ENCODE measurements at regions not wholly inside any gene's neighbourhood (a gene's known extent, or its start where the extent isn't known, plus 50 kb on each side); places are given as distances from the start of the nearest gene placed in this dataset.

DNA sequence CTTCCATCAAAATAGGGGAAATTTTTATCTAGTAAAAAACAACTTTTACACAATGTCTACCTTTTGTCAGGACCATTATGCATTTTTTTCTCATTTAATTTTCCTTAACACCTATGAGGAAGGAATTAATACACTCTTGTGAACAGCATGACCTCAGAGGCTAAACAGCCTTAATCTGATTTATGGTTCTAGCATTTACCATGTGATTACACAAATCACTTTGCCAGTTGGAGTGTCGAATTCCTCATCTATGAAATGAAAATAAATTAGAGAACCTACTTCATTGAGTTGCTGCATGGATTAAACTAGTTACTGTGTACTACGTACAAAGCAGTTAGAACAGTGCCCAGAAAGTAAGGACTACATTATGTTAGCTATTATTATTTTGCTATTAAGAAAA is 187.7 kb upstream of the MPDZ start:
- Mint-ChIP-seq H3K9me3 (ENCODE audit: unreplicated experiment) (peaks cover 3% of the 10 kb centered on the region), H3K36me3 (ENCODE audit: unreplicated experiment) (no peaks in the 10 kb centered on the region), H3K4me3 (ENCODE audit: unreplicated experiment) (no peak overlapping the region), H3K27ac (ENCODE audit: unreplicated experiment) (no peak overlapping the region), H3K4me1 (ENCODE audit: low read depth, unreplicated experiment) (peaks cover 1% of the 10 kb centered on the region), H3K27me3 (ENCODE audit: unreplicated experiment) (no peaks in the 10 kb centered on the region)
- DNase-seq: no peak
- TF ChIP-seq, protein P1, sequence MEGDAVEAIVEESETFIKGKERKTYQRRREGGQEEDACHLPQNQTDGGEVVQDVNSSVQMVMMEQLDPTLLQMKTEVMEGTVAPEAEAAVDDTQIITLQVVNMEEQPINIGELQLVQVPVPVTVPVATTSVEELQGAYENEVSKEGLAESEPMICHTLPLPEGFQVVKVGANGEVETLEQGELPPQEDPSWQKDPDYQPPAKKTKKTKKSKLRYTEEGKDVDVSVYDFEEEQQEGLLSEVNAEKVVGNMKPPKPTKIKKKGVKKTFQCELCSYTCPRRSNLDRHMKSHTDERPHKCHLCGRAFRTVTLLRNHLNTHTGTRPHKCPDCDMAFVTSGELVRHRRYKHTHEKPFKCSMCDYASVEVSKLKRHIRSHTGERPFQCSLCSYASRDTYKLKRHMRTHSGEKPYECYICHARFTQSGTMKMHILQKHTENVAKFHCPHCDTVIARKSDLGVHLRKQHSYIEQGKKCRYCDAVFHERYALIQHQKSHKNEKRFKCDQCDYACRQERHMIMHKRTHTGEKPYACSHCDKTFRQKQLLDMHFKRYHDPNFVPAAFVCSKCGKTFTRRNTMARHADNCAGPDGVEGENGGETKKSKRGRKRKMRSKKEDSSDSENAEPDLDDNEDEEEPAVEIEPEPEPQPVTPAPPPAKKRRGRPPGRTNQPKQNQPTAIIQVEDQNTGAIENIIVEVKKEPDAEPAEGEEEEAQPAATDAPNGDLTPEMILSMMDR (IDR thresholded peaks at IDR 0.05; ENCODE audit: partially characterized antibody, unreplicated experiment): no peak

DNA sequence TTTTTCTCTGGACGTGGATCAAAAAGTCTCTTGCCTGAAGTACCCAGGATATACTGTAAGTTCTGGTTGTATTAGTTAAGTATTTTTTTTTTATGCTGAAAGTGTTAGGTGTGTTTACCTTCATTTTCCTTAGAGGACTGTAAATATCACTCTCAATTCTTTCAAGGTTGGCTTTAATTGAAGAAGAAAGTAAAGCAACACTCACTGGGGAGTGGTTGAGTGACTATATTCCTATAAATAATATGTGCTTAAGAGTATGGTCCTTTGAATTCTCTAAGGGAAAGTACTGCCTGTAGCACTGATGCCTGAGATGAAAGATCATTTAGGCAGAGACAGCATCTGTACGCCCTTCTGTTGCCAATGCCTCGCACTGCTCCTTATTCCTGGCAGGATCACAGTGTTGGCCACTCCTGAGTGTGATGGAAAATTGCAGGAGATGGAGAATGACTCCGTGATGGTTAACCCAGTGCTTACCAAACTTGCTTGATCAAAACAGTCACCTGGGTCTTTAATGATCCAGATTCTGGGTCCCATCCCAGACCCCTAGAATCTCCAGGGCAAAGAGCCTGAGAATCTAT is 182.0 kb upstream of the MPDZ start:
- no peaks in the 10 kb centered on the region for H3K36me3 Mint-ChIP-seq (ENCODE audit: unreplicated experiment)
- peaks cover 3% of the 10 kb centered on the region for H3K9me3 Mint-ChIP-seq (ENCODE audit: unreplicated experiment)
- no peaks in the 10 kb centered on the region for H3K27me3 Mint-ChIP-seq (ENCODE audit: unreplicated experiment)
- TF ChIP-seq, protein P1 (IDR thresholded peaks at IDR 0.05; ENCODE audit: partially characterized antibody, unreplicated experiment): no peak
- H3K4me1 Mint-ChIP-seq (ENCODE audit: low read depth, unreplicated experiment): peaks cover 6% of the 10 kb centered on the region
- no peak for DNase-seq
- no peak overlapping the region for H3K27ac Mint-ChIP-seq (ENCODE audit: unreplicated experiment)
- peak overlapping the region; percentile 7 for H3K4me3 Mint-ChIP-seq (ENCODE audit: unreplicated experiment)

DNA sequence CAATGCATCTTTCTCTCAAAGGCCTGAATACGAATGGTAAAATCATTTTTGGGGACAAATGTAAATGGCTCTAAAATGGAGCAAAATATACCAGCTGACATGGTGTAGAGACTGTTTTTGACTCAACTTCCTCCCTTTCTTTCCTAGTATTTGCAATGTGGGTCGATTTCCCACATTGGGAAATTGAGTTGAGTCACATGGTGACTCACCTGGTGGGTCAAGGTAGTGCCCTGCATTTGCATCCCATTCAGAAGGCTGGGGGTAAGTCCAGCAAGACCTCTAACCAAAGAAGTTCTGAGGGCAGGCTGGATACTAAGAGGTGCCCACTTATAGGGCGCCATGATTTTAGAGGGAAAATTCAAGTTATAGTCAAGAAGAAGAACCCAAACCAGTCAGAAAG is 179.6 kb upstream of the MPDZ start:
- Mint-ChIP-seq H3K9me3 (ENCODE audit: unreplicated experiment) (peaks cover 2% of the 10 kb centered on the region), H3K36me3 (ENCODE audit: unreplicated experiment) (no peaks in the 10 kb centered on the region), H3K27ac (ENCODE audit: unreplicated experiment) (no peak overlapping the region), H3K4me1 (ENCODE audit: low read depth, unreplicated experiment) (peaks cover 6% of the 10 kb centered on the region), H3K4me3 (ENCODE audit: unreplicated experiment) (no peak overlapping the region), H3K27me3 (ENCODE audit: unreplicated experiment) (no peaks in the 10 kb centered on the region)
- TF ChIP-seq, protein P1 (IDR thresholded peaks at IDR 0.05; ENCODE audit: partially characterized antibody, unreplicated experiment): no peak
- no peak for DNase-seq

DNA sequence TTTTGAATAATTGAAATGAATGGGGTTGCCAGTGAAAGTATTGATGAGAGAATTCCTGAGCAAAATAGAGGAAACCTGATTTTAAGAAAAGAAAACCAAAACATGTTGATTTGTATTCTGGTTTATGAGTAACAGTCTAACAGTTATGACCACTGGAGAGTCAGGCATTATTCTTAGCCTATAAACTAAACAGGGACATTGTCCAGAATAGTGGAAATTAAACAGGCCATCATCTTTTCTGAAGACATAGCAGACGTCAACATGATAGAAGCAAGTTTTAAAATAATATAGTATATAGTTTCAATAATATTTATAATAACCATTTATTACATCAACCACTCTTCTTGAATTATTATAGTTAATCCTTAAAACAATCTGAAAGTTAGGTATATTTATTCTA is 178.3 kb upstream of the MPDZ start:
- no peak for DNase-seq
- Mint-ChIP-seq H3K4me1 (ENCODE audit: low read depth, unreplicated experiment) (peaks cover 6% of the 10 kb centered on the region), H3K27ac (ENCODE audit: unreplicated experiment) (no peak overlapping the region)

DNA sequence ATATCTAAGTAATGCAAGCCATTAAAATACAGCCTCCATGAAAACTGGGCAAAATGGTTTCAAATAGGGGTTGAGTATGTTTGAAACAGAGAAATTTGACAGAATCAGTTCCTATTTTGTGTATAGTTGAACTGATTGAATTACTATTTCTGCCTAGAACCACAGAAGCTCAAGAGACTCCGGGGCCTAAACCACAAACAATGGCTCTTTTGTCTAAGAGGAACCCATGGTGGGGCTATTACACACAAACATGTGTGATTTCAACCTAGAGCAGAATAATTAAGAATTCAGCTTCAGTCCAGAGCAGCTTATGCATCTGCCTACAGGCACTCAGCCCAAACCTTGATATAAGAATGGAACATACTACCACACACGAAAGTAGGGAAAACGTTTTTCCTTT is 171.2 kb upstream of the MPDZ start:
- DNase-seq: no peak
- TF ChIP-seq, protein P1 (IDR thresholded peaks at IDR 0.05; ENCODE audit: partially characterized antibody, unreplicated experiment): no peak
- no peaks in the 10 kb centered on the region for H3K36me3 Mint-ChIP-seq (ENCODE audit: unreplicated experiment)
- peaks cover 11% of the 10 kb centered on the region for H3K4me1 Mint-ChIP-seq (ENCODE audit: low read depth, unreplicated experiment)
- no peak overlapping the region for H3K4me3 Mint-ChIP-seq (ENCODE audit: unreplicated experiment)
- peaks cover 2% of the 10 kb centered on the region for H3K9me3 Mint-ChIP-seq (ENCODE audit: unreplicated experiment)
- no peak overlapping the region for H3K27ac Mint-ChIP-seq (ENCODE audit: unreplicated experiment)
- H3K27me3 Mint-ChIP-seq (ENCODE audit: unreplicated experiment): no peaks in the 10 kb centered on the region

More for the DNA sequence above, 178.3 kb upstream of the MPDZ start:
- Mint-ChIP-seq H3K9me3 (ENCODE audit: unreplicated experiment) (peaks cover 2% of the 10 kb centered on the region), H3K4me3 (ENCODE audit: unreplicated experiment) (no peak overlapping the region), H3K36me3 (ENCODE audit: unreplicated experiment) (no peaks in the 10 kb centered on the region), H3K27me3 (ENCODE audit: unreplicated experiment) (no peaks in the 10 kb centered on the region)
- TF ChIP-seq, protein P1 (IDR thresholded peaks at IDR 0.05; ENCODE audit: partially characterized antibody, unreplicated experiment): no peak
